ENCODE measurements at regions not wholly inside any gene's neighbourhood (a gene's known extent, or its start where the extent isn't known, plus 50 kb on each side); places are given as distances from the start of the nearest gene placed in this dataset.

- TF ChIP-seq YY1 (IDR thresholded peaks at IDR 0.05; ENCODE audit: insufficient read depth, insufficient read length): no peak
- TF ChIP-seq ZNF274 (IDR thresholded peaks at IDR 0.05; ENCODE audit: low read depth, low read length): no peak
- TF ChIP-seq SUZ12 (IDR thresholded peaks at IDR 0.05; ENCODE audit: extremely low read depth, insufficient read depth, insufficient read length): no peak
Measured at GRCh38 chr3:187812496-187812895, 67.2 kb upstream of the BCL6 start.
